CD4-positive, CD25-positive, alpha-beta regulatory T cell (primary cell): ENCODE measurements at regions not wholly inside any gene's neighbourhood (a gene's known extent, or its start where the extent isn't known, plus 50 kb on each side); places are given as distances from the start of the nearest gene placed in this dataset.

Experiments used
- ATAC-seq, 2 donors: fragments of 150-1000 bp; cut with Tn5 transposase; one replicate each; pipeline ENCODE4 v1.10.0; 2021; ENCODE audit warnings: low read depth in 2 of 2, moderate number of reproducible peaks in 2 of 2, moderate library complexity in 1 of 2
- DNase-seq, 3 donors: peaks; one replicate each; pipeline versions ENCODE4 v3.0.0 to v3.0.0-alpha.2; 2012 to 2022; ENCODE audit warnings: mixed read lengths in 1 of 3
- H3K27ac ChIP-seq: one replicate; pipeline ENCODE4 v1.7.0; 2013; ENCODE audit warnings: mild to moderate bottlenecking, low read length; ENCODE audit not compliant: insufficient read depth, poor library complexity, severe bottlenecking
- H3K27me3 ChIP-seq: one replicate; pipeline ENCODE4 v1.7.0; 2013; ENCODE audit warnings: low read length; ENCODE audit not compliant: control insufficient read depth, insufficient read depth
- H3K36me3 ChIP-seq: one replicate; pipeline ENCODE4 v1.7.0; 2013; ENCODE audit warnings: mild to moderate bottlenecking, low read length, moderate library complexity; ENCODE audit not compliant: control insufficient read depth, insufficient read depth
- H3K4me1 ChIP-seq: 2 replicates; pipeline ENCODE4 v1.7.0; 2013; ENCODE audit warnings: mild to moderate bottlenecking, low read length; ENCODE audit not compliant: insufficient read depth, control insufficient read depth, poor library complexity, severe bottlenecking
- H3K4me3 ChIP-seq: one replicate; pipeline ENCODE4 v1.7.0; 2013; ENCODE audit warnings: low read depth, mild to moderate bottlenecking, low read length, moderate library complexity
- H3K9me3 ChIP-seq, 2 experiments: 1 replicate in 1 of 2; 2 replicates in 1 of 2; pipeline ENCODE4 v1.7.0; 2013; ENCODE audit warnings: low read length in 2 of 2, mild to moderate bottlenecking in 1 of 2, moderate library complexity in 1 of 2; ENCODE audit not compliant: control insufficient read depth in 2 of 2
- H3K27ac Mint-ChIP-seq, 3 donors: one replicate each; pipeline ENCODE4 v1.8.0; 2020 to 2022; ENCODE audit warnings: mild to moderate bottlenecking in 3 of 3, mixed read lengths in 3 of 3, moderate library complexity in 2 of 3
- H3K27me3 Mint-ChIP-seq: one replicate; pipeline ENCODE4 v1.8.0; 2022; ENCODE audit warnings: mild to moderate bottlenecking, mixed read lengths
- H3K36me3 Mint-ChIP-seq: one replicate; pipeline ENCODE4 v1.8.0; 2020; ENCODE audit warnings: mixed read lengths
- H3K4me1 Mint-ChIP-seq, 4 donors: one replicate each; pipeline ENCODE4 v1.8.0; 2020 to 2022; ENCODE audit warnings: mixed read lengths in 4 of 4, mild to moderate bottlenecking in 1 of 4
- H3K4me3 Mint-ChIP-seq, 4 donors: one replicate each; pipeline ENCODE4 v1.8.0; 2020 to 2022; ENCODE audit warnings: mild to moderate bottlenecking in 4 of 4, mixed read lengths in 4 of 4, moderate library complexity in 3 of 4
- H3K9me3 Mint-ChIP-seq, 7 donors: one replicate each; pipeline ENCODE4 v1.8.0; 2020 to 2022; ENCODE audit warnings: mixed read lengths in 7 of 7, mild to moderate bottlenecking in 3 of 7, moderate library complexity in 2 of 7

- no peaks in the 10 kb centered on the region for H3K36me3 ChIP-seq
- DNase-seq (no peak), ATAC-seq (no peak)
- Mint-ChIP-seq H3K27ac (no peak overlapping the region), H3K36me3 (no peaks in the 10 kb centered on the region), H3K4me3 (no peak overlapping the region), H3K27me3 (no peaks in the 10 kb centered on the region), H3K4me1 (peaks cover 2 to 18% (median 8%) of the 10 kb centered on the region in 4 donors), H3K9me3 (peaks cover 1 to 4% (median 2%) of the 10 kb centered on the region in 7 donors)
- H3K4me1 ChIP-seq = peaks cover 3% of the 10 kb centered on the region
- no peaks in the 10 kb centered on the region for H3K9me3 ChIP-seq
- no peaks in the 10 kb centered on the region for H3K27me3 ChIP-seq
- H3K4me3 ChIP-seq = no peak overlapping the region
- no peak overlapping the region for H3K27ac ChIP-seq
Measured at GRCh38 chr16:72657164-72657563, 390.8 kb downstream of the ZFHX3 start.

GRCh38 chr16:72654535-72654934 is 393.4 kb downstream of the ZFHX3 start:
- peaks cover 2 to 14% (median 8%) of the 10 kb centered on the region in 4 donors for H3K4me1 Mint-ChIP-seq
- Histone ChIP-seq H3K4me1 (peaks cover 3% of the 10 kb centered on the region), H3K36me3 (no peaks in the 10 kb centered on the region), H3K27me3 (no peaks in the 10 kb centered on the region), H3K9me3 (no peaks in the 10 kb centered on the region), H3K27ac (no peak overlapping the region), H3K4me3 (no peak overlapping the region)
- ATAC-seq (no peak), DNase-seq (no peak)
- no peaks in the 10 kb centered on the region for H3K36me3 Mint-ChIP-seq
- peaks cover 1 to 6% (median 3%) of the 10 kb centered on the region in 7 donors for H3K9me3 Mint-ChIP-seq
- H3K4me3 Mint-ChIP-seq = no peak overlapping the region
- no peaks in the 10 kb centered on the region for H3K27me3 Mint-ChIP-seq
- no peak overlapping the region for H3K27ac Mint-ChIP-seq

GRCh38 chr16:72649254-72649944 is 398.5 kb downstream of the ZFHX3 start:
- Mint-ChIP-seq H3K4me1 (no peaks in the 10 kb centered on the region), H3K27me3 (peaks cover 3% of the 10 kb centered on the region), H3K4me3 (no peak overlapping the region), H3K27ac (no peak overlapping the region), H3K36me3 (no peaks in the 10 kb centered on the region), H3K9me3 (peaks cover 1 to 8% (median 3%) of the 10 kb centered on the region in 7 donors)
- DNase-seq (no peak), ATAC-seq (no peak)
- Histone ChIP-seq H3K36me3 (no peaks in the 10 kb centered on the region), H3K4me3 (no peak overlapping the region), H3K4me1 (no peaks in the 10 kb centered on the region), H3K27me3 (no peaks in the 10 kb centered on the region), H3K9me3 (no peaks in the 10 kb centered on the region), H3K27ac (no peak overlapping the region)

GRCh38 chr16:72646615-72647014 is 401.3 kb downstream of the ZFHX3 start:
- Mint-ChIP-seq H3K36me3 (no peaks in the 10 kb centered on the region), H3K27ac (no peak overlapping the region), H3K9me3 (peaks cover 0 to 14% (median under 1%) of the 10 kb centered on the region in 7 donors), H3K27me3 (peaks cover 4% of the 10 kb centered on the region), H3K4me3 (peak overlapping the region in 1 of 4 donors; percentile 51), H3K4me1 (peaks cover 0 to 3% (median 0%) of the 10 kb centered on the region in 4 donors)
- no peak for ATAC-seq
- Histone ChIP-seq H3K9me3 (no peaks in the 10 kb centered on the region), H3K4me3 (no peak overlapping the region), H3K27me3 (no peaks in the 10 kb centered on the region), H3K4me1 (no peaks in the 10 kb centered on the region), H3K27ac (no peak overlapping the region), H3K36me3 (no peaks in the 10 kb centered on the region)
- DNase-seq = no peak

GRCh38 chr16:72645538-72645937 is 402.4 kb downstream of the ZFHX3 start:
- no peak overlapping the region for H3K4me3 ChIP-seq
- Mint-ChIP-seq H3K4me1 (peaks cover 0 to 3% (median 0%) of the 10 kb centered on the region in 4 donors), H3K4me3 (no peak overlapping the region), H3K9me3 (peaks cover 0 to 14% (median 3%) of the 10 kb centered on the region in 7 donors), H3K36me3 (no peaks in the 10 kb centered on the region), H3K27me3 (peaks cover 4% of the 10 kb centered on the region), H3K27ac (no peak overlapping the region)
- ATAC-seq (no peak), DNase-seq (no peak)
- no peaks in the 10 kb centered on the region for H3K4me1 ChIP-seq
- H3K36me3 ChIP-seq = no peaks in the 10 kb centered on the region
- H3K27ac ChIP-seq = no peak overlapping the region
- no peaks in the 10 kb centered on the region for H3K9me3 ChIP-seq
- no peaks in the 10 kb centered on the region for H3K27me3 ChIP-seq

GRCh38 chr16:72644911-72645310 is 403.0 kb downstream of the ZFHX3 start:
- Histone ChIP-seq H3K4me3 (no peak overlapping the region), H3K27me3 (no peaks in the 10 kb centered on the region), H3K36me3 (no peaks in the 10 kb centered on the region), H3K4me1 (no peaks in the 10 kb centered on the region), H3K27ac (no peak overlapping the region), H3K9me3 (no peaks in the 10 kb centered on the region)
- DNase-seq (no peak), ATAC-seq (no peak)
- Mint-ChIP-seq H3K36me3 (no peaks in the 10 kb centered on the region), H3K4me1 (peaks cover 0 to 3% (median 0%) of the 10 kb centered on the region in 4 donors), H3K27me3 (peaks cover 4% of the 10 kb centered on the region), H3K4me3 (no peak overlapping the region), H3K27ac (no peak overlapping the region), H3K9me3 (peaks cover 0 to 14% (median 3%) of the 10 kb centered on the region in 7 donors)

GRCh38 chr16:72639494-72639893 is 408.4 kb downstream of the ZFHX3 start:
- Mint-ChIP-seq H3K4me1 (peaks cover 2 to 9% (median 4%) of the 10 kb centered on the region in 4 donors), H3K4me3 (no peak overlapping the region), H3K27ac (no peak overlapping the region), H3K27me3 (peaks cover 2% of the 10 kb centered on the region), H3K36me3 (no peaks in the 10 kb centered on the region), H3K9me3 (peaks cover 2 to 21% (median 8%) of the 10 kb centered on the region in 7 donors)
- no peak for DNase-seq
- H3K9me3 ChIP-seq = peaks cover 4 to 8% of the 10 kb centered on the region in 2 experiments
- no peaks in the 10 kb centered on the region for H3K4me1 ChIP-seq
- H3K27me3 ChIP-seq = no peaks in the 10 kb centered on the region
- no peaks in the 10 kb centered on the region for H3K36me3 ChIP-seq
- no peak overlapping the region for H3K4me3 ChIP-seq
- no peak overlapping the region for H3K27ac ChIP-seq
- no peak for ATAC-seq

GRCh38 chr16:72637306-72637705 is 410.6 kb downstream of the ZFHX3 start:
- ATAC-seq (no peak), DNase-seq (no peak)
- H3K9me3 Mint-ChIP-seq = peaks cover 2 to 19% (median 8%) of the 10 kb centered on the region in 7 donors
- no peak overlapping the region for H3K4me3 Mint-ChIP-seq
- Histone ChIP-seq H3K4me3 (no peak overlapping the region), H3K9me3 (peaks cover 4 to 8% of the 10 kb centered on the region in 2 experiments), H3K27me3 (no peaks in the 10 kb centered on the region), H3K36me3 (no peaks in the 10 kb centered on the region), H3K27ac (no peak overlapping the region), H3K4me1 (no peaks in the 10 kb centered on the region)
- H3K36me3 Mint-ChIP-seq = no peaks in the 10 kb centered on the region
- no peak overlapping the region for H3K27ac Mint-ChIP-seq
- no peaks in the 10 kb centered on the region for H3K27me3 Mint-ChIP-seq
- peaks cover 0 to 9% (median 4%) of the 10 kb centered on the region in 4 donors for H3K4me1 Mint-ChIP-seq
